GM19455 (cell line): ENCODE measurements at regions not wholly inside any gene's neighbourhood (a gene's known extent, or its start where the extent isn't known, plus 50 kb on each side); places are given as distances from the start of the nearest gene placed in this dataset.

ENCODE experiments used
- ATAC-seq: cut with Tn5 transposase; IDR thresholded peaks from one replicate; pipeline ENCODE4 v1.9.1; 2021; ENCODE audit not compliant: unreplicated experiment

DNA sequence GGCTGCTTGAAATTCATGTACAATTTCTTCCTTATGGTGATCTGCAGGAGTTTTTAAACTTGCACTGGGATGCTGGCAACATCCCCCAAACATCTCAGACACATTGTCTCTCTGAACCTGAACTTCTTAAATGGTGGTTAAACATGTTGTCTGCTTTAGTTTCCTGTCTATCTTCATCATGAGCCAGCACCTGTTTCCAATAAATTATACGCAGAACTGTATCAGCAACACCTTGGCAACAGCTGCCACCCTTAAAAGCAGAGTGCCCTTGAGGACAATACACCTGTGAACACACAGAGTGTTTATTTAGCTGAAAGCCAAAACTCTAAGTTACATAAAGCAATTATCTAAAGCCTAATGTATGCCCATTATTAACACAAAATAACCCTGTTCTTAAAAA is 242.9 kb downstream of the WNT5A start:
- ATAC-seq = no peak

DNA sequence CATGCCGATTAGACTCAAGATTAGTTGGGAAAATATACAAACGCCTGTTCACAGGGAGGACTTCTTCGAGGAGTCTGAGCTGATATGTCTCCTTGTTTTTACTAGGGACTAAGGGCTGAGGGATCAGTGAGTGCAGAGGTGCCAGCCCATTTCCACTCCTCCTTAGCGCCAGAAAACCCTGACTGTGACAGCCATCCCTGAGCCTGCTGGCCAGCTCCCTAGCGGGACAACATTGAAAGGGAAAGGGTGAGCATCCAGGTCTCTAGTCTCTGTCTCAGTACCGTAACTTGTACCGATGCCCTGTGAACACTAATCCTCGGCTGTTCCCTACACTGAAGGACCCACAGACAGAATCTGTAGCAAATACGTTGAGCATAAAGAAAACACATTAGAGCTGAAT is 243.4 kb downstream of the WNT5A start:
- ATAC-seq = no peak

DNA sequence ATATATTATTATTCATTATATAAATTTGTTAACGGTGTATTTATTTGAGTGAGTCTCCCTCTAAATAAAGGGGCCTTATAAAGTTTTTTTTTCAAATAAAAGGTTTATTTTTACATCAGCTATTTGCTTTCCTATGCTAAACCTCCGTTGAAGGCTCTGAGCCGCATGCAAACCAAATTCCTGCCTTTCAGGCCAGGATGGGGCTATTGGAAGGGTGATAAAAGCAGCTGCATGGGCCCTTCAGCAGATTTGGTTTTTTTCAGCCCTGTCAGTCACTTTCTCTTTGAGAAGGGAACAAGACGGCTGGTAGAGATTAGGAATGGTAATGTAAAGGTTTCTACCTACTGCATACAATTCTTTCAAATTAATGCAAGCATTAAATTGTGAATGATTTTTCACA is 244.2 kb downstream of the WNT5A start:
- ATAC-seq = no peak

DNA sequence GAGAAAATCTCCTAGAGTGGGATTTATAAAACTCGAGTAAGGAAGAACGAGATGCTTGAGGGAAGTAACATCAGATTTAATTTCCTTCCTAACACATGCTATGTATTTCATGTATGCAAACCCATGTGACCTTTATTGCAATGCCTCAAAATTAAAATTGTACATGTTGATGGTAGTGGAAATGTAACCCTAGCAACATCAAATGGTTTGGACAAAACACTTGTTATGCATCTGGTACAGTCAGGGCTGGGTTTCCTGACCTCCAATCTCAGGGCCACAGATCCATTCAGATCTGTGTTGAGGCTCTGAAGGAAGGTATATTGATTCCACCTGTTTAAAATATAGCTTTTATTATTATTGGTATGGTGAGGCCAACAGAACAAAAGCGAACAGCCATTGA is 246.0 kb downstream of the WNT5A start:
- no peak for ATAC-seq

DNA sequence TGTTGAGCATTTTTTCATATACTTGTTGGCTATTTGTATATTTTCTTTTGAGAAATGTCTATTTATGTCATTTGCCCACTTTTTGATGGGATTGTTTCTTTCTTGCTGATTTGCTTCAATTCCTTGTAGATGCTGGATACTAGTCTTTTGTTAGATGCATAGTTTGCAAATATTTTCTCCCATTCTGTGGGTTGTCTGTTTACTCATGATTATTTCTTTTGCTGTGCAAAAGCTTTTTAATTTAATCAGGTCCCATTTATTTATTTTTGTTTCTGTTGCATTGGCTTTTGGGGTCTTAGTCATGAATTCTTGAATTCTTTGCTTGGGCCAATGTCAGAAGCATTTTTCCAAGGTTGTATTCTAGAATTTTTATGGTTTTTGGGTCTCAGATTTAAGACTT is 251.7 kb downstream of the WNT5A start:
- ATAC-seq = no peak

DNA sequence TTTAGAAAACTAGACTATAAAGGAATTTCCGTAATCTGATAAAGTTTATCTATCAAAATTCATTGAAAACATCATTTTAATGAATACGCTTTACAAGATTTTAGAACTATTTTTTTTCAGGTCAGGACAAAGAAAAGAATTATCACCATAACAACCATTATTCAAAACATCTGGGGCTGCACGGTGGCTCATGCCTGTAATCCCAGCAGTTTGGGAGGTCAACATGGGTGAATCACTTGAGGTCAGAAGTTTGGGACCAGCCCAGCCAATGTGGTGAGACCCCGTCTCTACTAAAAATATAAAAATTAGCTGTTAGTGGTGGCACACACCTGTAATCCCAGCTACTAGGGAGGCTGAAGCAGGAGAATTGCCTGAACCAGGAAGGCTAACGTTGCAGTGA is 260.4 kb downstream of the WNT5A start:
- ATAC-seq = no peak

DNA sequence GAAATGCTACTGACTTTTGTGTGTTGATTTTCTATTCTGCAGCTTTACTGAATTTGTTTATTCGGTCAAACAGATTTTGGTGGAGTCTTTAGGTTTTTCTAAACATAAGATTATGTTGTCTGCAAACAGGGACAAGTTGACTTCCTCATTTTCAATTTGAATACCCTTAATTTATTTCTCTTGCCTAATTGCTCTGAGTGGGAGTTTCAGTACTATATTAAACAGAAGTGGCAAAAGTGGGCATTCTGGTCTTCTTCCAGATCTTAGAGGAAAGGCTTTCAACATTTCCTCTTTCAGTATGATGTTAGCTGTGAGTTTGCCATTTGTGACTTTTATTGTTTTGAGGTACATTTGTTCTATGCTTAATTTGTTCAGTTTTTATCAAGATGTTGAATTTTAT is 268.5 kb downstream of the WNT5A start:
- no peak for ATAC-seq

DNA sequence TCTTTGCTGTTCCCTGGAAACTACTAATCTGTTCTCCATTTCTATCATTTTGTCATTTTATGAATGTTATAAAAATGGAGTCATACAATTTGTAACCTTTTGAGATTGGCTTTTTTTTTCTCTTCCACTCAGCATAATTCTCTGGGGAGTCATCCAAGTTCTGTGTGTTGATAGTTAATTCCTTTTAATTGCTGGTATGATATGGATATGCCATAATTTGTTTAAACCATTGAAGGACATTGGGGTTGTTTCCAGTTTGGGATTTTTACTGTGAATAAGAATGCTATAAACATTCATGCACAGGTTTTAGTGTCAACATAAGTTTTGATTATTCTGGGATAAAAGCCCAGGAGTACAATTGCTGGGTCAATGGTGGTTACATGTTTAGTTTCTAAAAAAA is 279.4 kb downstream of the WNT5A start:
- no peak for ATAC-seq

DNA sequence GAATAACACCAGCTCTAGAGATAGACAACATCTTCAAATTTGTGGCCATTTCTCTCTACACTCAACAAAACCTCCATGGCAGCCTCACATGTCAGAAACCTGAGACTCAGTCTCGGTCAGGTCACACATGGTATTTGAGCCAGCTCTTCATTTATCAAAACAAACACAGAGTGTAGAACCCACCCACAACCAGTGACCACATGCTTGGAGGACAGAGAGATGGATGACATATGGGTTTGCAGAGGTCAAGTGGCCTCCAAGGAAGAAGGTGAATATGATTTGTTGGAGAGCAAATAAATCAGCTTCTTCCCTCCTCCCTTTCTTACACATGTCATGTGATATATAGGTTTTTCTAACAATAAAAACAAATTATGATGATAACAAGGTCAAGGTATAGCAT is 278.1 kb upstream of the LRTM1 start:
- no peak for ATAC-seq

DNA sequence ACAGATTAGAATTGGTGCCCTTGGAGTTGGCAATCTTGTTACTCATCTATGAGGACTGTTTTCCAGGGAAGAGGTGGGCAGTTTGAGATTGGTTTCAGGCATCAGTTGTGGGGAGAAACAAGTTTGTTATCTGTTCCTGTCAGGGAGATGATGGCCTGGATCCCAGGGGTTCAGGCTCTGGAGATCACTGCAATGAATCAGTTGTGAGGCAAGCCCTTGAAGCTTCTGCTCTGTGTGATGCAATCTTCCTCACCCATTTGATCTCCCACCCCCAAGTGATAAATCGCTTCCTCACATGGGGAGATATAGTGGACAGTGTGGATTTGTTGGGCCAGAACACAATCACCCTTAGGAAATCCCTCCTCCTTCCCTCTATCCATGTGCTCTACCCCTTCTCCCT is 276.6 kb upstream of the LRTM1 start:
- ATAC-seq = no peak

DNA sequence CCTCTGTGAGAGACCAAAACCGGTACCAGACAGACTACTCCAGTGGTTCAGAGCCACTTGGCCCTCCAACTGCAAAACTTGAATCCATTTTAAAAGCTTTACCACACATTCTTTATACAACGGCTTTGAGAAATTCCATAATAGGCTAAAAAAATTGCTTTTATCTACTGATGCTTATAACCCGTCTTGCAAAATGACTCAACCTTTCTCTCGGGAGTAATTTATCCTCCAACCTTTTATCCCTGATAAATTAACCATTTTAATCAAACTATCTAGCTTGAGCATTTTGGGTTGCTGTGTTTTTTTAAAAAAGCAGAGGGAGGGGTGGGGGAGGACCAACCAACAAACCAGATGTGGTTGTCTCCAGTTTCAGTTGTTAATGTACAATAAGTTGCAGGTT is 275.7 kb upstream of the LRTM1 start:
- no peak for ATAC-seq

DNA sequence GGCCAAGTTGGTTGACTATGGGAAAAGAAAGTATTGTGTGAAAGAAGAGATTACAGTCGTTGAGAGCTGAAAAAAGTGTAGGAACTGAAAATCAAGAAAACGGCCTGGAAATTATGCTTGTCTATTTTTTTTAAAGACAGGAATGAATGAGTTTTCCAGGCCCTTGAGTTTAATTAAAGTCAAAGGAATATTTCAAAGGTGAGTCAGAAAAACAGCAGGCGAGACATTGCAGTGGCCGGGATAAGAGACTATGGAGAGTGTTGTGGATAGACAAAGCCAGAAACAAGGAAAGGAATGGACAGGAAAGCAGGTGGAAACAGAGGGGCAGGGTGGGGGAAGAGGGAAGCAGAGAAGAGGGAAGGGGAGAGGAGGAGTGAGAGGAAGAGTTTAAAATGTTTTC is 275.1 kb upstream of the LRTM1 start:
- no peak for ATAC-seq

DNA sequence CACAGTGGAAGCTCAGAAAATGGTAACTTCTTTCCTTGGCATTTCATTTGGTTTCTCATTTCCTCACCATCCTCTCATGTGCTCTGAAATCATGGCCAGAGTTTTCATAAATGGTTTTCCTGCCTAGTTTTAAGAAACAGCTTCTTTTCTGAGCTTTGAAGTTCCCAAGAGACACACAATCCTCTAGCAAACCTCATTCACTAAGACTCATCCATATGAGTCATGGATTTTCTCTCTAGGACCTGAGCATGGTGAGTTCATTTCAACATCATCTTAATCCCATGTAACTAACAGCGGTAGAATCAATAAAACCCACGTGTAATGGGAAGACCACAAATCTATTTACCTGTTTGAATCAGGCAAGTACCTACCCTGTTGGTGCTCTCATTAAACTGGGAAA is 274.5 kb upstream of the LRTM1 start:
- no peak for ATAC-seq

DNA sequence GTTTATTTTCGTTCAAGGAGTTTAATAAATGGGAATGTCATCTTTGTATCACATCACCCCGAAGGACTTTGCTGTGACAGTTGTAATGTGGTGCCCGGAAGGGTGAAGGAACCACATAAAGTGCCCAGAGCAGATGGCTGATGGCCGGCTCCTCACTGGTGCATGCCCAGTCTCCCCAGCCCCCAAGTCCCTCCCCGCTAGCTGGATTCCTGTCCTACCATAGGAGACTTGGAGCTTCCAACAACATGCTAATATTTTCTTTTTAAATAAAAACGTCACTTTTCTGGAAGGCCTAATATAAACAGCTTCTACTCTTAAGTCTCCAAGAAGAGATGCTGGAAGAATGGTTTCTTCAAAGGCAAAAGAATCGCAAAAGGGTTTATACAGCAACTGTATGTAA is 273.9 kb upstream of the LRTM1 start:
- no peak for ATAC-seq

DNA sequence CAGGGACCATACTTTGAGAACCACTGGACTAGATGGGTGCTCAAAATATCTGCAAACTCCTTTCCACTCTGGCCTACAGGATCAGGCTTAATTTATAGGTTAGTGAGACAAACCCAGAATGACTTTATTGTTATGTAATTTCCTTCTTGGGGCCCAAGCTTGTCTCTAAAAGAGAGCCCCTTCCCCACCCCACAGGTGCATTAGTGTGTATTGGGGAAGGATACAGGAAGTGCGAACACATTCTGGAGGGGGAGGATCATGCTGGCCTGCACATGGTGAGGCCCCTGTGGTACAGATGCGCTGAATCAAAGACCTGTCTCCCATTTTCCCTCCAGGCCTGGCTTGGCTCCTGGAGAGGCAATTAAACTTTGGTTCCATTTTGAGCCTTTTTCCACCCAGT is 273.0 kb upstream of the LRTM1 start:
- no peak for ATAC-seq

DNA sequence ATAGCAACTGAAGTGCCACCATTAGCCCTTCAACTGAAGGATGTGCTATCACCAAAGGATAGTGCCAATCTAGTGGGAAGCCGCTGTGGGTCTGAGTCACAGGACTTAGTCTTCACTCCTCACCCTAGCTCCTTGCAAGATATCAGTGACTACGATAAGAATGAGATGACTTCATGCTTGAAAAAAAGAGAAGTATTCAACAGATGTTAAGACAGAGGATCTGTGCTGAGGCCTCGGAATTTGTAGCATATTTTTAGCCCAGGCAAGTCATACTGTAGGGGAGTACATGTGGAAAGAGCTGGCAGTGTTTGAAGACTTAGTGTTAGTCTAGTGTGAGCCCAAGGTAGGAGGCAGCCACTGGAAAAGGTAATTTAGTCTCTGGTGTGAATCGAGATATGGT is 270.7 kb upstream of the LRTM1 start:
- no peak for ATAC-seq

DNA sequence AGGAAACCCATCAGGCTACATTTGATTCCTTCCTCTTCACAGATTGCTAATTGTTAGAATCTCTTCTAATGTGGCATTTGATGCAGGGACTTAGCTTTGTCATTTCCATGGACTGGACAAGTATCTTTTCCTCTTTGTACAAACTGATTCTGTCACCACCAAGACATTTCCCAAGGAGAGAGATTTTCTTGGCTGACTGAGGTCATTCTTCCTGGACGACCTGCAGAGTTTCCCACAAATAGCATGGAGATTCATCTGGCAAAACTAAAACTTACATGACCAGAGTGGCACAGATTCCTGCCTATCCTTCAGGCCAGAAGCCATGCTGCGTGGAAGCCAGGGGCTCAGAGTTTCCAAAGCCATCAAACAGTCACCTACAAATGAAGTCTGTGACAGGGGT is 269.2 kb upstream of the LRTM1 start:
- no peak for ATAC-seq

DNA sequence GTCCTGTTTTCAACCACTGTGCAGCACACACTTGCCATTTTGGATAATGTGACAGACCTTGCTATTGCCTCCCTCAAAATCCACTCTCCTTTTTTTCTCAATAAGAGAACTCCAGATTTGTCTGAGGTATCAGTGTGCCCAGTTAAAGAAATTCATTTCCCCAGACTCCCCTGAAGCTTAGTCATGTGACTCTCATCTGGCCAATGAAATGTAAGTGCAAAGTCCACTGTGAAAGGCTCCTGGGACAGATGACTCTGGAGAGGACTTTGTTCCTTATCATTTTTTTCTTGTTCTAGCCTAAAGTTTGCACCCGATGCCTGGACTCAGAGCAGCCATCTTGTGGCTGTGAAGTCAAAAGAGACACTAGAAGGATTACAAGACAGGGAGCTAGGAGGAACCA is 268.6 kb upstream of the LRTM1 start:
- ATAC-seq = no peak

DNA sequence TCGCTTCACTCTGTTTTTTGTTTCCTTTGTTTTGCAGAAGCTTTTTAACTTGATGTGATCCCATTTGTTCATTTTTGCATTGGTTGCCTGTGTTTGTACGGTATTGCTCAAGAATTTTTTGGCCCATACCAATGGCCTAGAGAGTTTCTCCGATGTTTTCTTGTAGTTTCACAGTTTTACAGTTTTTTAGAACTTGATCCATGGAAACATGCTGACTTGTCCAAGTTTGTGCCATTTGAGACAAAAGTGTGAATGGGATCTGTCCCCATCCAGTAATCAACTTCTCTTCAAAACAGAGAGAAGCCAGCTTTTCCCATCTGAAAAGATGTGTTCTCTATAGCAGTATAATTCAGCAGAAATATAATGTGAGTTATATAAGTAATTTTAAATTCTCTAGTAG is 266.5 kb upstream of the LRTM1 start:
- no peak for ATAC-seq

DNA sequence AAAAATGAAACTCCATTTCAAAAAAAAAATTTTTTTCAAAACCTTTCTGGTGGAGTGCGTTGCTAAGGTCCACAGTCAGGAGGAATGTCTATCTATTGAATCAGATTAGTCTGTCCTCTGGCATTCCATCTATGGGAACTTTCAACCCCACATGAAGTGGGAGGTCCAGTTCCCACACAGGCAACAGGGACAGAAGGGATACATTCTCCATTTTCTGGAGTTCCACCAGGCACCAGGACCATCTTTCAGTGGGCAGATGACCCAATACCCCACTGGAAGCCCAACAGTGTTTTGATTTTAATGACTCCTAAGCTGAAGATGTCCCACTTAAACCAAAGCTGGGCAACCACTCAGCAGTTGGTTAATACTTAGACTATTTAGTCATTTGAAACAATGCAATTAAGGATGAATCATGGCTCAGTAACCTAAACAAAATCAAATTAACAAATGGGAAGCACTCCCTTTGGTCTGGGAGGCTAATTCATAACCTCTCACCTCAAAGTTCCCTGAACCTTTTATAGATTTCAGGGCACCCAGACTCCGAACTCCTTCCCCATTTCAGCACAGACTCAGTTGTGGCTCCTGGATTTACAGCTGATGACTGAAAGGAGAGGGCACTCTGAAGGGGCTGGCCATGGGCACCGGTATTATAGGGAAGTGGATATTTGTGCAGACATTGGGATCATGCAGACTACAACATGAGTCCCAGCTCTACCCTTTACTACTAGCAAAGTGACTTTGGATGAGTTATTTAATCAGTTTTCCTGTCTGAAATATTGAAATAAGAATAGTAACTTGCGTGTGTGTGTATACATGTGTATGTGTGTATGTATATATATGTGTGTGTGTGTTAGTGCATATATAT is 264.3 kb upstream of the LRTM1 start:
- ATAC-seq = no peak

DNA sequence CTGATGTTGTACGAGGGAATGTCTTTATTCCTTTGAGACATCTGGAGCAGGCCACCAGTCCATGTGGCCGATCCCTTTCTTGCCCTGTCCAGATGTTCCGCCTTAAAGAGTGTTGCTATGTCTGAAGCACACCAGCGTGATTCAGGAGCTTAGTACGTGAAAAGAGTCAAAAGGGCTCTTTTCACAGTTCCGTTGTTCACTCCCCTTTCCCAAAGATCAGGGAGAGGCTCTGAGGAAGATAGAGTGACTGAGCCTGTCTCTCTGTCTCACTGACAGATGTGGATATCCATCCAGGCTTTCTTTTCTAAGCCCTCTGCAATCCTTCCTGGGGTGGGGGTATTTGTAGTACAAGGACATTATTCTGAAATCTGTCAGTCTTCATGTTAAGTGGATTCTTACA is 262.5 kb upstream of the LRTM1 start:
- ATAC-seq = no peak

DNA sequence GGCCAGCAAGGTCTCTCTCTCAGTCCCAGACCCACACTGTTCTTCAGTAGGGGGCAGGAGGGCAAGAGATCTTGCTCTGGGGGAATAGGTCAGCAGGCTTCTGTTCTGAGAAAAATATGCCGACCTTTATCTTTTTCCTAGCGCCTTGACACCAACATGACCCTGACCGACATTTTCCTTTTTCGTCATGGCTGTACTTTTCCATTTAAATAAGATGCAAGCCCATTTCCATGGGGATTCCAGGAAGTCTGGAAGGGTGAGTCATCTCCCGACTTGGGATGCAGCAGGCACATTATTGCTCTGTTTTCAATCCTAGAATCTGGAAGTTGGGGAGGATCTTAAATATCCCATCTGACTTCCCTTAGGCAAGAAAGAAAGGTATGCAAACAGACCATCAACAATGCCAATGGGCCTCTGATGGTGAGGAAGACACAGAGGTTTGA is 261.5 kb upstream of the LRTM1 start:
- ATAC-seq = no peak

DNA sequence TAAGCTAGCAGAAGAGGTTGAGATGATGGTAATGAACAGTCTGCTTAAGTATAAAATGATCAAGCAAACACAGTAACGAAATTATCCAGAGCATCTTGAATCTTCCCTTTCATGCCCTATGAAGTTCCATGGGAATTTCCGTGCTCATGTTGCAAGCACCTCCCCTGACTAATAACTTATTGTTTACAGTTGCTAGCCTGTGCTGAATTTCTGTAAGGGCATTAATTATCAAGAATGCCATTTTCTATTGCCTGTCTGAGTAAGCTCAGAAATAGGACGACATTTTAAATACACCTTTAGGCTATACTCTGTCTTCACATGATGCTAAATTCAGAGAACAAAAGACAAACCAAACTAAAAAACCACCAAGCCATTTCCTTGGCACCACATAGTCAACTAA is 257.5 kb upstream of the LRTM1 start:
- ATAC-seq = no peak
